MM.1S (cell line): ENCODE measurements at regions not wholly inside any gene's neighbourhood (a gene's known extent, or its start where the extent isn't known, plus 50 kb on each side); places are given as distances from the start of the nearest gene placed in this dataset.

Experiments used
- EZH2 ChIP-seq: fragments of 300-600 bp; sonication (generic); optimal IDR thresholded peaks from 2 replicates; pipeline ENCODE3; 2017; ENCODE audit warnings: low read depth, mild to moderate bottlenecking, antibody characterized with exemption, low read length, mixed read lengths
- TF ChIP-seq, protein P1 (sequence below): fragments of 300-600 bp; sonication (generic); IDR thresholded peaks from 2 replicates; pipeline ENCODE4 v1.5.1; 2016; ENCODE audit warnings: antibody characterized with exemption, low read length, mixed read lengths

DNA sequence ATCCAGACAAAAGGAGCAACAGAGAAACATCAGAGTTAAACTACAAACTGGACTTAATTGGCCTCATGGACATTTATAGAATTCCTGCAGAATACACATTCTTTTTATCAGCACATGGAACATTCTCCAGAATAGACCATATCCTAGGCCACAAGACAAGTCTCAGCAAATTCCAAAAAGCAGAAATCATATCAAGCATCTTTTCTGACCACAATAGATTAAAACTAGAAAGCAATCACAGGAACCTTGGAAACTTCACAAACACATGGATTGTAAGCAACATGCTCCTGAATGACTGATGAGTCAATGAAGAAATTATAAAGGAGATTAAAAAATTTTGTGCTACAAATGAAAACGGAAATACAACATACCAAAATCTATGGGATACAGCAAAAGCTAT, 526.7 kb downstream of the PCDH7 start:
- TF ChIP-seq, protein P1, sequence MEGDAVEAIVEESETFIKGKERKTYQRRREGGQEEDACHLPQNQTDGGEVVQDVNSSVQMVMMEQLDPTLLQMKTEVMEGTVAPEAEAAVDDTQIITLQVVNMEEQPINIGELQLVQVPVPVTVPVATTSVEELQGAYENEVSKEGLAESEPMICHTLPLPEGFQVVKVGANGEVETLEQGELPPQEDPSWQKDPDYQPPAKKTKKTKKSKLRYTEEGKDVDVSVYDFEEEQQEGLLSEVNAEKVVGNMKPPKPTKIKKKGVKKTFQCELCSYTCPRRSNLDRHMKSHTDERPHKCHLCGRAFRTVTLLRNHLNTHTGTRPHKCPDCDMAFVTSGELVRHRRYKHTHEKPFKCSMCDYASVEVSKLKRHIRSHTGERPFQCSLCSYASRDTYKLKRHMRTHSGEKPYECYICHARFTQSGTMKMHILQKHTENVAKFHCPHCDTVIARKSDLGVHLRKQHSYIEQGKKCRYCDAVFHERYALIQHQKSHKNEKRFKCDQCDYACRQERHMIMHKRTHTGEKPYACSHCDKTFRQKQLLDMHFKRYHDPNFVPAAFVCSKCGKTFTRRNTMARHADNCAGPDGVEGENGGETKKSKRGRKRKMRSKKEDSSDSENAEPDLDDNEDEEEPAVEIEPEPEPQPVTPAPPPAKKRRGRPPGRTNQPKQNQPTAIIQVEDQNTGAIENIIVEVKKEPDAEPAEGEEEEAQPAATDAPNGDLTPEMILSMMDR, result no peak
- no peak for TF ChIP-seq EZH2
